Liver (tissue), 3 donors: ENCODE measurements at regions not wholly inside any gene's neighbourhood (a gene's known extent, or its start where the extent isn't known, plus 50 kb on each side); places are given as distances from the start of the nearest gene placed in this dataset.

Source experiments
- ATF3 ChIP-seq: IDR thresholded peaks from 2 replicates; pipeline ENCODE4 v1.6.1; 2016; ENCODE audit warnings: antibody characterized with exemption
- EGR1 ChIP-seq, 2 donors: IDR thresholded peaks; 2 replicates each; pipeline ENCODE4 v1.6.1; 2016 to 2018; ENCODE audit warnings: antibody characterized with exemption in 2 of 2, low read depth in 2 of 2
- GABPA ChIP-seq, 2 donors: IDR thresholded peaks in 1 of 2; conservative IDR thresholded peaks in 1 of 2; 2 replicates each; pipeline ENCODE4 v1.6.1; 2016; ENCODE audit warnings: antibody characterized with exemption in 2 of 2, mild to moderate bottlenecking in 1 of 2, moderate library complexity in 1 of 2
- MAX ChIP-seq: IDR thresholded peaks from 2 replicates; pipeline ENCODE4 v1.6.1; 2016; ENCODE audit warnings: antibody characterized with exemption
- RAD21 ChIP-seq, 2 donors: IDR thresholded peaks; 2 replicates each; pipeline ENCODE4 v1.6.1; 2016; ENCODE audit warnings: antibody characterized with exemption in 2 of 2, mild to moderate bottlenecking in 2 of 2
- RXRA ChIP-seq, 2 donors: IDR thresholded peaks; 2 replicates each; pipeline ENCODE4 v1.6.1; 2017 to 2018; ENCODE audit warnings: antibody characterized with exemption in 2 of 2, mild to moderate bottlenecking in 1 of 2
- SP1 ChIP-seq: IDR thresholded peaks from 2 replicates; pipeline ENCODE4 v1.6.1; 2018; ENCODE audit warnings: antibody characterized with exemption, mild to moderate bottlenecking
- TAF1 ChIP-seq: conservative IDR thresholded peaks from 2 replicates; pipeline ENCODE4 v1.6.1; 2016; ENCODE audit warnings: antibody characterized with exemption, mild to moderate bottlenecking
- YY1 ChIP-seq: IDR thresholded peaks from 2 replicates; pipeline ENCODE4 v1.6.1; 2016; ENCODE audit warnings: antibody characterized with exemption, mild to moderate bottlenecking
- ZBTB33 ChIP-seq: IDR thresholded peaks from 2 replicates; pipeline ENCODE4 v1.6.1; 2016; ENCODE audit warnings: antibody characterized with exemption
- TF ChIP-seq, protein P1 (sequence below): fragments of 150-350 bp; IDR thresholded peaks from 2 replicates; pipeline ENCODE4 v1.5.1; 2017; ENCODE audit warnings: improper control_type of control experiment, low read depth, low read length; ENCODE audit not compliant: missing input control
- TF ChIP-seq, protein P2 (sequence below): IDR thresholded peaks from 2 replicates; pipeline ENCODE4 v1.6.1; 2016; ENCODE audit warnings: antibody characterized with exemption, mild to moderate bottlenecking
- donor health status: healthy.
- donor health status: healthy.

DNA sequence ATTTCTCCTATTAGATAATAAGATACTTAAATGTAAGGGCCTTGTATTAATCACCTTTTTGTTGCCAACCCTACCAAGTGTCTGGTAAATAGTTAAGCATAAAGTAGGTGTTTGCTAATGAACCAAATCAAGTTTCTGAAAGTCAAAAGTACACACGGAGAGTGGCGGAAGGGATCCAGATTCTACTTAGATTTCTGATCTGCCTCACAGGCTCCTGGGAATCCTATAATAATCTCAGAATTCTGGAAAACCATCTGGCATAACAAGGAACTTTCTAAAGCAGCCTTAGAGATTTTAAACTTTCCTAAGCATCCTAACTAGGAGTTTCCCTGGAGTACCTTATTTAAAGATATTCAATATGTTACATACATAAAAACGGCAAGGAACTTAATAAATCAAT lies 363.2 kb upstream of the SMC2 start:
- TF ChIP-seq, protein P1, sequence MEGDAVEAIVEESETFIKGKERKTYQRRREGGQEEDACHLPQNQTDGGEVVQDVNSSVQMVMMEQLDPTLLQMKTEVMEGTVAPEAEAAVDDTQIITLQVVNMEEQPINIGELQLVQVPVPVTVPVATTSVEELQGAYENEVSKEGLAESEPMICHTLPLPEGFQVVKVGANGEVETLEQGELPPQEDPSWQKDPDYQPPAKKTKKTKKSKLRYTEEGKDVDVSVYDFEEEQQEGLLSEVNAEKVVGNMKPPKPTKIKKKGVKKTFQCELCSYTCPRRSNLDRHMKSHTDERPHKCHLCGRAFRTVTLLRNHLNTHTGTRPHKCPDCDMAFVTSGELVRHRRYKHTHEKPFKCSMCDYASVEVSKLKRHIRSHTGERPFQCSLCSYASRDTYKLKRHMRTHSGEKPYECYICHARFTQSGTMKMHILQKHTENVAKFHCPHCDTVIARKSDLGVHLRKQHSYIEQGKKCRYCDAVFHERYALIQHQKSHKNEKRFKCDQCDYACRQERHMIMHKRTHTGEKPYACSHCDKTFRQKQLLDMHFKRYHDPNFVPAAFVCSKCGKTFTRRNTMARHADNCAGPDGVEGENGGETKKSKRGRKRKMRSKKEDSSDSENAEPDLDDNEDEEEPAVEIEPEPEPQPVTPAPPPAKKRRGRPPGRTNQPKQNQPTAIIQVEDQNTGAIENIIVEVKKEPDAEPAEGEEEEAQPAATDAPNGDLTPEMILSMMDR: no peak
- no peak for TF ChIP-seq GABPA (IDR thresholded peaks at IDR 0.05 in 1 of 2, conservative IDR thresholded peaks at IDR 0.05 in 1 of 2)
- no peak for TF ChIP-seq ATF3
- no peak for TF ChIP-seq ZBTB33
- TF ChIP-seq RAD21 (IDR thresholded peaks at IDR 0.05): no peak
- TF ChIP-seq YY1: no peak
- TF ChIP-seq SP1: no peak
- TF ChIP-seq EGR1 (IDR thresholded peaks at IDR 0.05; ENCODE audit: low read depth in 2 of 2): no peak
- TF ChIP-seq RXRA (IDR thresholded peaks at IDR 0.05): no peak
- TF ChIP-seq, protein P2, sequence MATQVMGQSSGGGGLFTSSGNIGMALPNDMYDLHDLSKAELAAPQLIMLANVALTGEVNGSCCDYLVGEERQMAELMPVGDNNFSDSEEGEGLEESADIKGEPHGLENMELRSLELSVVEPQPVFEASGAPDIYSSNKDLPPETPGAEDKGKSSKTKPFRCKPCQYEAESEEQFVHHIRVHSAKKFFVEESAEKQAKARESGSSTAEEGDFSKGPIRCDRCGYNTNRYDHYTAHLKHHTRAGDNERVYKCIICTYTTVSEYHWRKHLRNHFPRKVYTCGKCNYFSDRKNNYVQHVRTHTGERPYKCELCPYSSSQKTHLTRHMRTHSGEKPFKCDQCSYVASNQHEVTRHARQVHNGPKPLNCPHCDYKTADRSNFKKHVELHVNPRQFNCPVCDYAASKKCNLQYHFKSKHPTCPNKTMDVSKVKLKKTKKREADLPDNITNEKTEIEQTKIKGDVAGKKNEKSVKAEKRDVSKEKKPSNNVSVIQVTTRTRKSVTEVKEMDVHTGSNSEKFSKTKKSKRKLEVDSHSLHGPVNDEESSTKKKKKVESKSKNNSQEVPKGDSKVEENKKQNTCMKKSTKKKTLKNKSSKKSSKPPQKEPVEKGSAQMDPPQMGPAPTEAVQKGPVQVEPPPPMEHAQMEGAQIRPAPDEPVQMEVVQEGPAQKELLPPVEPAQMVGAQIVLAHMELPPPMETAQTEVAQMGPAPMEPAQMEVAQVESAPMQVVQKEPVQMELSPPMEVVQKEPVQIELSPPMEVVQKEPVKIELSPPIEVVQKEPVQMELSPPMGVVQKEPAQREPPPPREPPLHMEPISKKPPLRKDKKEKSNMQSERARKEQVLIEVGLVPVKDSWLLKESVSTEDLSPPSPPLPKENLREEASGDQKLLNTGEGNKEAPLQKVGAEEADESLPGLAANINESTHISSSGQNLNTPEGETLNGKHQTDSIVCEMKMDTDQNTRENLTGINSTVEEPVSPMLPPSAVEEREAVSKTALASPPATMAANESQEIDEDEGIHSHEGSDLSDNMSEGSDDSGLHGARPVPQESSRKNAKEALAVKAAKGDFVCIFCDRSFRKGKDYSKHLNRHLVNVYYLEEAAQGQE: no peak
- TF ChIP-seq MAX: no peak
- TF ChIP-seq TAF1: no peak
